Loucy (cell line): ENCODE measurements at regions not wholly inside any gene's neighbourhood (a gene's known extent, or its start where the extent isn't known, plus 50 kb on each side); places are given as distances from the start of the nearest gene placed in this dataset.
"Not testable (repeated sequence)": the region's sequence is repeated elsewhere in the genome, so short reads cannot be mapped to it uniquely, and the experiment has no call there.

ENCODE experiments used
- H2AFZ ChIP-seq: fragments of 200-600 bp; sonication (generic); 2 replicates; pipeline ENCODE4 v1.6.0; 2016; ENCODE audit warnings: antibody characterized with exemption, mild to moderate bottlenecking, low read length, moderate library complexity
- H3F3A ChIP-seq: fragments of 200-600 bp; 2 replicates; pipeline ENCODE4 v1.6.0; 2016; ENCODE audit warnings: antibody characterized with exemption, low read depth, mild to moderate bottlenecking
- H3K27me3 ChIP-seq: fragments of 200-600 bp; sonication (generic); 2 replicates; pipeline ENCODE4 v1.6.1; 2014; ENCODE audit warnings: low read length, mild to moderate bottlenecking; ENCODE audit not compliant: insufficient read depth, poor library complexity, severe bottlenecking
- H3K36me3 ChIP-seq: fragments of 200-600 bp; sonication (generic); 2 replicates; pipeline ENCODE4 v1.6.1; 2016; ENCODE audit warnings: low read length; ENCODE audit not compliant: insufficient read depth
- H3K4me1 ChIP-seq: fragments of 200-600 bp; sonication (generic); 2 replicates; pipeline ENCODE4 v1.5.1; 2014; ENCODE audit warnings: low read length, mild to moderate bottlenecking; ENCODE audit not compliant: insufficient read depth, poor library complexity, severe bottlenecking
- H3K4me2 ChIP-seq: fragments of 200-600 bp; sonication (generic); 2 replicates; pipeline ENCODE4 v1.6.0; 2014; ENCODE audit warnings: antibody characterized with exemption, low read length, low read depth, mild to moderate bottlenecking; ENCODE audit not compliant: poor library complexity, severe bottlenecking
- H3K4me3 ChIP-seq: fragments of 200-600 bp; sonication (generic); 2 replicates; pipeline ENCODE4 v1.5.1; 2014; ENCODE audit warnings: low read length, mild to moderate bottlenecking, mixed read lengths; ENCODE audit not compliant: poor library complexity, severe bottlenecking
- H3K79me2 ChIP-seq: fragments of 200-600 bp; sonication (generic); 2 replicates; pipeline ENCODE4 v1.6.1; 2014; ENCODE audit warnings: low read length; ENCODE audit not compliant: insufficient read depth
- H3K9ac ChIP-seq: fragments of 200-600 bp; sonication (generic); 2 replicates; pipeline ENCODE4 v1.6.0; 2014; ENCODE audit warnings: mild to moderate bottlenecking, low read depth, low read length, moderate library complexity; ENCODE audit not compliant: poor library complexity, severe bottlenecking
- H3K9me2 ChIP-seq: fragments of 200-600 bp; sonication (generic); replicated peaks from 2 replicates; pipeline ENCODE4 v1.6.1; 2016; ENCODE audit warnings: low read depth, low read length, mixed read lengths
- H3K9me3 ChIP-seq: fragments of 200-600 bp; sonication (generic); 2 replicates; pipeline ENCODE4 v1.6.1; 2014; ENCODE audit warnings: mild to moderate bottlenecking, antibody characterized with exemption, low read length, low read depth; ENCODE audit not compliant: insufficient read depth
- H4K20me1 ChIP-seq: fragments of 200-600 bp; sonication (generic); 2 replicates; pipeline ENCODE4 v1.6.0; 2014; ENCODE audit warnings: antibody characterized with exemption, low read length, mild to moderate bottlenecking; ENCODE audit not compliant: insufficient read depth, poor library complexity, severe bottlenecking
- EZH2phosphoT487 ChIP-seq: fragments of 200-600 bp; IDR thresholded peaks from 2 replicates; pipeline ENCODE4 v1.6.1; 2018; ENCODE audit warnings: antibody characterized with exemption, mild to moderate bottlenecking, moderate library complexity, borderline replicate concordance
- TF ChIP-seq, protein P1 (sequence below): fragments of 200-600 bp; sonication (generic); conservative IDR thresholded peaks from 2 replicates; pipeline ENCODE4 v1.5.1; 2014; ENCODE audit warnings: mild to moderate bottlenecking, antibody characterized with exemption, low read length

DNA sequence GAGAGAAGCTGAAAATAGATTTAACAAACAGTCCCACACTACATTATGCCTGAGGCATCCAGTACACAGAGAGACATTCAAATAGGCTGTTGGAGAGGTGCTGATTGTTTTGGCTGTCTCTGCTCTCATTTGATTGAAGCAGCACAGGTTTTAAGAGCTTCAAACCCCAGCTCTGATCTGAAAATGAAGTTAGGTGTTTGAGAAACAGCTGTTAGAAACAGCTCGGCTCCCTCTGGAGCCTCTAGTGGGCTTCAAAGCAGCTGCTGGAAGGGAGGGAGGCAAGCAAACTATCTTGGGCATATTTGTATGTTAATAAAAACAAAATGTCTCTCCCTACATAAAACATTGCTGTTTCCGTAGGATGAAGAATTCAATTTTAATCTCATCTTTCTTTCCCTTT, 607.3 kb upstream of the GOT2 start:
- H3F3A ChIP-seq, result no peaks in the 10 kb centered on the region
- no peaks in the 10 kb centered on the region for H3K4me1 ChIP-seq
- H3K9ac ChIP-seq, result no peak overlapping the region
- no peak overlapping the region for H3K4me3 ChIP-seq
- no peaks in the 10 kb centered on the region for H3K9me2 ChIP-seq
- H3K4me2 ChIP-seq, result no peak overlapping the region
- no peaks in the 10 kb centered on the region for H4K20me1 ChIP-seq
- H3K79me2 ChIP-seq, result no peaks in the 10 kb centered on the region
- H3K36me3 ChIP-seq, result no peaks in the 10 kb centered on the region
- H3K9me3 ChIP-seq, result no peaks in the 10 kb centered on the region
- H3K27me3 ChIP-seq, result no peaks in the 10 kb centered on the region
- TF ChIP-seq EZH2phosphoT487, result no peak
- TF ChIP-seq, protein P1, sequence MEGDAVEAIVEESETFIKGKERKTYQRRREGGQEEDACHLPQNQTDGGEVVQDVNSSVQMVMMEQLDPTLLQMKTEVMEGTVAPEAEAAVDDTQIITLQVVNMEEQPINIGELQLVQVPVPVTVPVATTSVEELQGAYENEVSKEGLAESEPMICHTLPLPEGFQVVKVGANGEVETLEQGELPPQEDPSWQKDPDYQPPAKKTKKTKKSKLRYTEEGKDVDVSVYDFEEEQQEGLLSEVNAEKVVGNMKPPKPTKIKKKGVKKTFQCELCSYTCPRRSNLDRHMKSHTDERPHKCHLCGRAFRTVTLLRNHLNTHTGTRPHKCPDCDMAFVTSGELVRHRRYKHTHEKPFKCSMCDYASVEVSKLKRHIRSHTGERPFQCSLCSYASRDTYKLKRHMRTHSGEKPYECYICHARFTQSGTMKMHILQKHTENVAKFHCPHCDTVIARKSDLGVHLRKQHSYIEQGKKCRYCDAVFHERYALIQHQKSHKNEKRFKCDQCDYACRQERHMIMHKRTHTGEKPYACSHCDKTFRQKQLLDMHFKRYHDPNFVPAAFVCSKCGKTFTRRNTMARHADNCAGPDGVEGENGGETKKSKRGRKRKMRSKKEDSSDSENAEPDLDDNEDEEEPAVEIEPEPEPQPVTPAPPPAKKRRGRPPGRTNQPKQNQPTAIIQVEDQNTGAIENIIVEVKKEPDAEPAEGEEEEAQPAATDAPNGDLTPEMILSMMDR, result no peak
- no peak overlapping the region for H2AFZ ChIP-seq

DNA sequence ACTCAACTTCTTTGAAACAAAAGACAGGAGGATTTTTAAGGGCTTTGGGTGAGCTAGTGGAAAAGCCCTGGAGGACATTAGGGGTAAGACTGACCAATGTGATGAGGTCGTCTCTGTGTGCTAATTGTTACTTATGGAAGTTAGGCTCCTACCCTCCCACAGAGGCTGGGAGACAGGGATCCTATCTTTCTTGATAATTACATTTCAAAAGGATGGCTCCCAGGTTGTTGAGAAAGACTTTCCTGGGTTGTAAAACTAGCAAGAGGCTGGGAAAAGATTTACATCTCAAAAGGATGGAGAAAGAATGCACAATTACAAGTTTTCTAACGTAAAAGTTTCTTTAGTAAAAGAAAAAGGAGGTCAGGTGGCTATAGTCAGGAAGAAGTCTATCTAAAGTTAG, 605.8 kb upstream of the GOT2 start:
- TF ChIP-seq, protein P1, result no peak
- no peak for TF ChIP-seq EZH2phosphoT487
- Histone ChIP-seq H3K9me2 (no peaks in the 10 kb centered on the region), H3K36me3 (no peaks in the 10 kb centered on the region), H3K9ac (no peak overlapping the region), H3F3A (no peaks in the 10 kb centered on the region), H3K4me2 (no peak overlapping the region), H3K4me3 (no peak overlapping the region), H3K4me1 (no peaks in the 10 kb centered on the region), H3K27me3 (no peaks in the 10 kb centered on the region), H2AFZ (no peak overlapping the region), H4K20me1 (no peaks in the 10 kb centered on the region), H3K79me2 (no peaks in the 10 kb centered on the region), H3K9me3 (no peaks in the 10 kb centered on the region)

DNA sequence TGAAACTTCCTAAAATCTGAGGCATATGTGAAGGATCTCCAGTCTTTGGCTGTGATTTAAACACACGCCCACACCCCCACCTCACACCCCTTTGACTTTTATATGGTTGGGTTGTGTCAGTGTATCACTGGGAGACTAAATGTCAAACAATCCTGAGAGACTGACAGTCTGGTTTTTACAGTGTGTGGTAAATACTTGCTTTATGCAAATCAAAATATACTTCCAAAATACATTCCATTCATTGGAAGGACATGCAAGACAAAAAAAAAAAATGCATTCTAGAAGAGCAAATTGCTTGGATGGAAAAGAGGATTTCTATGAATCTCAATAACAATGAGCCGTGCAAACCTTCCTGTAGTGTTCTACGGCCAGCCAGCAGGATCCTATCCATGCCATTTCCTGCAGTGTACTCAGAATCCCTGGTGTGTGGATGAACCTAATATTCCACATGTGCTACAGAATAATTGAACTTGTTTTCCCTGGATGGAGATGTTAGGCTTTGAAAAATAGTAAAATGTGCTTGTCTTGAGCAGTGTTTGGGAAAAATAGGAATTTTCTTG, 602.1 kb upstream of the GOT2 start:
- no peak overlapping the region for H3K4me2 ChIP-seq

DNA sequence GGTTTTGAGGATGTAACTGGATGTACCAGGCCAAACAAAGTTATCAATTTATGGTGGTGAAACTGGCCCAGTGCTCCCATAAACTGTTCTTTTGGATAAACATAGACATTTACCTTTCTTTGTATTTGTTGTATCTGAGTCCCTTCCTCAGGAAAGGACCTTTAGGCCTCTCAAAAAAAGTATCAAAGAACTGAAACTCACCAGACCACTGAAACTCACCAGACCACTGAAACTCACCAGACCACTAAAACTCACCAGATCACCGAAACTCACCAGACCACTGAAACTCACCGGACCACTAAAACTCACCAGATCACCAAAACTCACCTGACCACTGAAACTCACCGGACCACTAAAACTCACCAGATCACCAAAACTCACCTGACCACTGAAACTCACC, 597.6 kb upstream of the GOT2 start:
- H3K4me3 ChIP-seq, H3K4me1 ChIP-seq, H3K4me2 ChIP-seq, H3K36me3 ChIP-seq, H3K9me2 ChIP-seq, H3K27me3 ChIP-seq, H4K20me1 ChIP-seq, H3K9me3 ChIP-seq, H3K79me2 ChIP-seq, H3K9ac ChIP-seq, H3F3A ChIP-seq, H2AFZ ChIP-seq: not testable (repeated sequence)

More for the DNA sequence above, 602.1 kb upstream of the GOT2 start:
- Histone ChIP-seq H4K20me1 (no peaks in the 10 kb centered on the region), H3K9me3 (no peaks in the 10 kb centered on the region), H3K79me2 (no peaks in the 10 kb centered on the region), H2AFZ (no peak overlapping the region), H3K9ac (no peak overlapping the region), H3K4me3 (no peak overlapping the region), H3K36me3 (no peaks in the 10 kb centered on the region), H3F3A (no peaks in the 10 kb centered on the region), H3K27me3 (no peaks in the 10 kb centered on the region), H3K4me1 (no peaks in the 10 kb centered on the region), H3K9me2 (no peaks in the 10 kb centered on the region)
- TF ChIP-seq EZH2phosphoT487, result no peak
- TF ChIP-seq, protein P1, result no peak
